WTC11 (cell line): ENCODE measurements at regions not wholly inside any gene's neighbourhood (a gene's known extent, or its start where the extent isn't known, plus 50 kb on each side); places are given as distances from the start of the nearest gene placed in this dataset.

Source experiments
- ATAC-seq: fragments of 200-7000 bp; cut with Tn5 transposase; 2 replicates; pipeline ENCODE4 v1.10.0; 2021; ENCODE audit warnings: mild to moderate bottlenecking, moderate library complexity
- CTCF ChIA-PET: fragments of 300-600 bp; sonication (Branson Sonifier 250); formaldehyde crosslinking; loops from one replicate; lab custom pipeline; 2021; ENCODE audit warnings: antibody characterized with exemption; lab: Charles Lee
- POLR2A ChIA-PET: fragments of 350-600 bp; sonication (Branson Sonifier 250); formaldehyde crosslinking; loops from one replicate; lab custom pipeline; 2021; ENCODE audit warnings: antibody characterized with exemption; lab: Charles Lee
- DNase-seq: peaks from one replicate; pipeline ENCODE4 v3.0.0; 2021; ENCODE audit warnings: low spot score
- H3K27ac Mint-ChIP-seq: 2 replicates; pipeline ENCODE4 v1.8.0; 2021; ENCODE audit warnings: mixed read lengths
- H3K27me3 Mint-ChIP-seq: 2 replicates; pipeline ENCODE4 v1.8.0; 2021; ENCODE audit warnings: low read depth, mild to moderate bottlenecking, moderate library complexity, mixed read lengths
- H3K36me3 Mint-ChIP-seq: 2 replicates; pipeline ENCODE4 v1.8.0; 2021; ENCODE audit warnings: mixed read lengths
- H3K4me1 Mint-ChIP-seq: 2 replicates; pipeline ENCODE4 v1.8.0; 2022; ENCODE audit warnings: mixed read lengths
- H3K4me3 Mint-ChIP-seq: 2 replicates; pipeline ENCODE4 v1.8.0; 2021; ENCODE audit warnings: mild to moderate bottlenecking, moderate library complexity, mixed read lengths
- H3K9me3 Mint-ChIP-seq: 2 replicates; pipeline ENCODE4 v1.8.0; 2021; ENCODE audit warnings: mixed read lengths
- CREB1 ChIP-seq: sonication (generic); formaldehyde crosslinking; IDR thresholded peaks from 2 replicates; pipeline ENCODE4 v1.8.0; 2023; ENCODE audit warnings: mild to moderate bottlenecking, missing genetic modification reagents
- EMX1 ChIP-seq: fragments of 250-450 bp; sonication (Bioruptor Pico); IDR thresholded peaks from 2 replicates; pipeline ENCODE4 v1.8.0; 2021; ENCODE audit warnings: mild to moderate bottlenecking
- FOXP1 ChIP-seq: sonication (generic); formaldehyde crosslinking; IDR thresholded peaks from 2 replicates; pipeline ENCODE4 v1.8.0; 2022; ENCODE audit warnings: missing genetic modification reagents, mild to moderate bottlenecking, moderate library complexity, borderline replicate concordance
- HMGA2 ChIP-seq: fragments of 250-450 bp; sonication (Bioruptor Pico); IDR thresholded peaks from 2 replicates; pipeline ENCODE4 v1.4.0; 2021; ENCODE audit warnings: mild to moderate bottlenecking, moderate library complexity
- JAZF1 ChIP-seq: fragments of 250-450 bp; sonication (Bioruptor Pico); IDR thresholded peaks from 2 replicates; pipeline ENCODE4 v1.9.0; 2021; ENCODE audit warnings: moderate library complexity, mild to moderate bottlenecking, inconsistent platforms
- MYBL2 ChIP-seq: sonication (generic); formaldehyde crosslinking; IDR thresholded peaks from 2 replicates; pipeline ENCODE4 v1.8.1; 2023; ENCODE audit warnings: mild to moderate bottlenecking, moderate library complexity, missing genetic modification reagents
- TP53 ChIP-seq: sonication (generic); formaldehyde crosslinking; IDR thresholded peaks from 2 replicates; pipeline ENCODE4 v1.8.1; 2023; ENCODE audit warnings: mild to moderate bottlenecking, missing genetic modification reagents
- ZNF121 ChIP-seq: sonication (generic); formaldehyde crosslinking; IDR thresholded peaks from 2 replicates; pipeline ENCODE4 v1.8.0; 2023; ENCODE audit warnings: missing genetic modification reagents
- ZNF281 ChIP-seq: sonication (generic); formaldehyde crosslinking; IDR thresholded peaks from 2 replicates; pipeline ENCODE4 v1.8.0; 2023; ENCODE audit warnings: mild to moderate bottlenecking, missing genetic modification reagents
- ZNF671 ChIP-seq: fragments of 250-450 bp; sonication (Bioruptor Pico); IDR thresholded peaks from 2 replicates; pipeline ENCODE4 v1.8.0; 2021; ENCODE audit warnings: mild to moderate bottlenecking
- TF ChIP-seq, protein P1 (sequence below): sonication (generic); formaldehyde crosslinking; IDR thresholded peaks from 2 replicates; pipeline ENCODE4 v1.8.1; 2022; ENCODE audit warnings: mild to moderate bottlenecking, moderate library complexity, missing genetic modification reagents
- TF ChIP-seq, protein P2 (sequence below): sonication (generic); formaldehyde crosslinking; IDR thresholded peaks from 2 replicates; pipeline ENCODE4 v1.8.0; 2023; ENCODE audit warnings: missing genetic modification reagents, mild to moderate bottlenecking, borderline replicate concordance
- TF ChIP-seq, protein P3 (sequence below): fragments of 250-450 bp; sonication (Bioruptor Pico); IDR thresholded peaks from 2 replicates; pipeline ENCODE4 v1.9.0; 2021; ENCODE audit warnings: mild to moderate bottlenecking
- TF ChIP-seq, protein P4 (sequence below): sonication (generic); formaldehyde crosslinking; IDR thresholded peaks from 2 replicates; pipeline ENCODE4 v1.8.1; 2023; ENCODE audit warnings: mild to moderate bottlenecking, missing genetic modification reagents

- TF ChIP-seq ZNF121 (CRISPR knock-in tag) (no peak), FOXP1 (no peak), ZNF671 (CRISPR knock-in tag) (no peak)
- TF ChIP-seq, all 79 proteins: peak for 0
Measured at GRCh38 chr6:139613496-139613895, 239.0 kb upstream of the CITED2 start (continued).

- ChIA-PET POLR2A (interaction anchor here (1.2 kb wide), 1 partner anchor 237 kb away, joined by 4 read pairs; the partner anchor contains the start of gene CITED2), CTCF (no interaction called here)
- Mint-ChIP-seq H3K9me3 (peaks cover 12% of the 10 kb centered on the region), H3K36me3 (0 out of 2 replicates have a peak, but pooled peaks cover 5% of the 10 kb centered on the region), H3K27me3 (no peaks in the 10 kb centered on the region), H3K4me1 (peaks cover 52% of the 10 kb centered on the region), H3K27ac (0 out of 2 replicates have a peak overlapping the region, but pooled peaks have one; percentile 8), H3K4me3 (no peak overlapping the region)
- no peak for DNase-seq
- no peak for ATAC-seq
- TF ChIP-seq, protein P1, sequence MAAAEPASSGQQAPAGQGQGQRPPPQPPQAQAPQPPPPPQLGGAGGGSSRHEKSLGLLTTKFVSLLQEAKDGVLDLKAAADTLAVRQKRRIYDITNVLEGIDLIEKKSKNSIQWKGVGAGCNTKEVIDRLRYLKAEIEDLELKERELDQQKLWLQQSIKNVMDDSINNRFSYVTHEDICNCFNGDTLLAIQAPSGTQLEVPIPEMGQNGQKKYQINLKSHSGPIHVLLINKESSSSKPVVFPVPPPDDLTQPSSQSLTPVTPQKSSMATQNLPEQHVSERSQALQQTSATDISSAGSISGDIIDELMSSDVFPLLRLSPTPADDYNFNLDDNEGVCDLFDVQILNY (CRISPR knock-in tag) = no peak
- TF ChIP-seq CREB1 (no peak), JAZF1 (CRISPR knock-in tag) (no peak), TP53 (no peak), HMGA2 (no peak), ZNF281 (CRISPR knock-in tag) (no peak), MYBL2 (no peak), EMX1 (CRISPR knock-in tag) (no peak)
- TF ChIP-seq, protein P2, sequence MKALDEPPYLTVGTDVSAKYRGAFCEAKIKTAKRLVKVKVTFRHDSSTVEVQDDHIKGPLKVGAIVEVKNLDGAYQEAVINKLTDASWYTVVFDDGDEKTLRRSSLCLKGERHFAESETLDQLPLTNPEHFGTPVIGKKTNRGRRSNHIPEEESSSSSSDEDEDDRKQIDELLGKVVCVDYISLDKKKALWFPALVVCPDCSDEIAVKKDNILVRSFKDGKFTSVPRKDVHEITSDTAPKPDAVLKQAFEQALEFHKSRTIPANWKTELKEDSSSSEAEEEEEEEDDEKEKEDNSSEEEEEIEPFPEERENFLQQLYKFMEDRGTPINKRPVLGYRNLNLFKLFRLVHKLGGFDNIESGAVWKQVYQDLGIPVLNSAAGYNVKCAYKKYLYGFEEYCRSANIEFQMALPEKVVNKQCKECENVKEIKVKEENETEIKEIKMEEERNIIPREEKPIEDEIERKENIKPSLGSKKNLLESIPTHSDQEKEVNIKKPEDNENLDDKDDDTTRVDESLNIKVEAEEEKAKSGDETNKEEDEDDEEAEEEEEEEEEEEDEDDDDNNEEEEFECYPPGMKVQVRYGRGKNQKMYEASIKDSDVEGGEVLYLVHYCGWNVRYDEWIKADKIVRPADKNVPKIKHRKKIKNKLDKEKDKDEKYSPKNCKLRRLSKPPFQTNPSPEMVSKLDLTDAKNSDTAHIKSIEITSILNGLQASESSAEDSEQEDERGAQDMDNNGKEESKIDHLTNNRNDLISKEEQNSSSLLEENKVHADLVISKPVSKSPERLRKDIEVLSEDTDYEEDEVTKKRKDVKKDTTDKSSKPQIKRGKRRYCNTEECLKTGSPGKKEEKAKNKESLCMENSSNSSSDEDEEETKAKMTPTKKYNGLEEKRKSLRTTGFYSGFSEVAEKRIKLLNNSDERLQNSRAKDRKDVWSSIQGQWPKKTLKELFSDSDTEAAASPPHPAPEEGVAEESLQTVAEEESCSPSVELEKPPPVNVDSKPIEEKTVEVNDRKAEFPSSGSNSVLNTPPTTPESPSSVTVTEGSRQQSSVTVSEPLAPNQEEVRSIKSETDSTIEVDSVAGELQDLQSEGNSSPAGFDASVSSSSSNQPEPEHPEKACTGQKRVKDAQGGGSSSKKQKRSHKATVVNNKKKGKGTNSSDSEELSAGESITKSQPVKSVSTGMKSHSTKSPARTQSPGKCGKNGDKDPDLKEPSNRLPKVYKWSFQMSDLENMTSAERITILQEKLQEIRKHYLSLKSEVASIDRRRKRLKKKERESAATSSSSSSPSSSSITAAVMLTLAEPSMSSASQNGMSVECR (CRISPR knock-in tag) = no peak
- TF ChIP-seq, protein P3, sequence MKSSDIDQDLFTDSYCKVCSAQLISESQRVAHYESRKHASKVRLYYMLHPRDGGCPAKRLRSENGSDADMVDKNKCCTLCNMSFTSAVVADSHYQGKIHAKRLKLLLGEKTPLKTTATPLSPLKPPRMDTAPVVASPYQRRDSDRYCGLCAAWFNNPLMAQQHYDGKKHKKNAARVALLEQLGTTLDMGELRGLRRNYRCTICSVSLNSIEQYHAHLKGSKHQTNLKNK (CRISPR knock-in tag) = no peak
- TF ChIP-seq, protein P4, sequence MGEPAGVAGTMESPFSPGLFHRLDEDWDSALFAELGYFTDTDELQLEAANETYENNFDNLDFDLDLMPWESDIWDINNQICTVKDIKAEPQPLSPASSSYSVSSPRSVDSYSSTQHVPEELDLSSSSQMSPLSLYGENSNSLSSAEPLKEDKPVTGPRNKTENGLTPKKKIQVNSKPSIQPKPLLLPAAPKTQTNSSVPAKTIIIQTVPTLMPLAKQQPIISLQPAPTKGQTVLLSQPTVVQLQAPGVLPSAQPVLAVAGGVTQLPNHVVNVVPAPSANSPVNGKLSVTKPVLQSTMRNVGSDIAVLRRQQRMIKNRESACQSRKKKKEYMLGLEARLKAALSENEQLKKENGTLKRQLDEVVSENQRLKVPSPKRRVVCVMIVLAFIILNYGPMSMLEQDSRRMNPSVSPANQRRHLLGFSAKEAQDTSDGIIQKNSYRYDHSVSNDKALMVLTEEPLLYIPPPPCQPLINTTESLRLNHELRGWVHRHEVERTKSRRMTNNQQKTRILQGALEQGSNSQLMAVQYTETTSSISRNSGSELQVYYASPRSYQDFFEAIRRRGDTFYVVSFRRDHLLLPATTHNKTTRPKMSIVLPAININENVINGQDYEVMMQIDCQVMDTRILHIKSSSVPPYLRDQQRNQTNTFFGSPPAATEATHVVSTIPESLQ (CRISPR knock-in tag) = no peak
Measured at GRCh38 chr6:139612135-139612465, 237.7 kb upstream of the CITED2 start.
